ENCODE measurements at regions not wholly inside any gene's neighbourhood (a gene's known extent, or its start where the extent isn't known, plus 50 kb on each side); places are given as distances from the start of the nearest gene placed in this dataset.

- TF ChIP-seq, protein P1, sequence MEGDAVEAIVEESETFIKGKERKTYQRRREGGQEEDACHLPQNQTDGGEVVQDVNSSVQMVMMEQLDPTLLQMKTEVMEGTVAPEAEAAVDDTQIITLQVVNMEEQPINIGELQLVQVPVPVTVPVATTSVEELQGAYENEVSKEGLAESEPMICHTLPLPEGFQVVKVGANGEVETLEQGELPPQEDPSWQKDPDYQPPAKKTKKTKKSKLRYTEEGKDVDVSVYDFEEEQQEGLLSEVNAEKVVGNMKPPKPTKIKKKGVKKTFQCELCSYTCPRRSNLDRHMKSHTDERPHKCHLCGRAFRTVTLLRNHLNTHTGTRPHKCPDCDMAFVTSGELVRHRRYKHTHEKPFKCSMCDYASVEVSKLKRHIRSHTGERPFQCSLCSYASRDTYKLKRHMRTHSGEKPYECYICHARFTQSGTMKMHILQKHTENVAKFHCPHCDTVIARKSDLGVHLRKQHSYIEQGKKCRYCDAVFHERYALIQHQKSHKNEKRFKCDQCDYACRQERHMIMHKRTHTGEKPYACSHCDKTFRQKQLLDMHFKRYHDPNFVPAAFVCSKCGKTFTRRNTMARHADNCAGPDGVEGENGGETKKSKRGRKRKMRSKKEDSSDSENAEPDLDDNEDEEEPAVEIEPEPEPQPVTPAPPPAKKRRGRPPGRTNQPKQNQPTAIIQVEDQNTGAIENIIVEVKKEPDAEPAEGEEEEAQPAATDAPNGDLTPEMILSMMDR (IDR thresholded peaks at IDR 0.05; ENCODE audit: low read depth, low read length), result no peak
- TF ChIP-seq MYC (IDR thresholded peaks at IDR 0.05; ENCODE audit: low read depth, low read length) (no peak), MAX (IDR thresholded peaks at IDR 0.05; ENCODE audit: low read depth, low read length) (no peak), POLR2A (IDR thresholded peaks at IDR 0.05; ENCODE audit: extremely low read depth, insufficient read length) (no peak)
- no peak overlapping the region for H3K4me3 ChIP-seq (ENCODE audit: low read depth, low read length)
Observed at GRCh38 chr5:175261526-175261925, 182.5 kb downstream of the DRD1 start.

DNA sequence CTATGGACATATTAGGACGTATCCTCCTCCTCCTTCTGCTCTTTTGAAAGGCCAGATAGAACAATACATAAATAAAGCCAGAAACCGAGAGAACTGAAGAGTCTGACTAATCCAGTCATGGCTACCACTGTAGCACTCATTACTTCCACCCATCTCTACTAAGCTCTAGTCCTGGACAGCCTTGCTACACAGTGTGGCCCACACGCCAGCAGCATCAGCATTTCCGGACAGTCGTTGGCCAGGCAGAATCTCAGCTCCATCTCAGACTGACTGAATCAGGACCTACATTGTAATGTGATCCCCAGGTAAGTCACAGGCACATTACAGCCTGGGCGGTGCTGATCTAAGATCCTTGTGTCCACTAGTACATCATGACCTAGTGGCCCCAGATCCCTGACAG is 182.9 kb downstream of the DRD1 start:
- no peak for DNase-seq (ENCODE audit: low read depth)
- TF ChIP-seq MYC (IDR thresholded peaks at IDR 0.05; ENCODE audit: low read depth, low read length) (no peak), POLR2A (IDR thresholded peaks at IDR 0.05; ENCODE audit: extremely low read depth, insufficient read length) (no peak), MAX (IDR thresholded peaks at IDR 0.05; ENCODE audit: low read depth, low read length) (no peak)
- TF ChIP-seq, protein P1 (IDR thresholded peaks at IDR 0.05; ENCODE audit: low read depth, low read length), result no peak
- H3K4me3 ChIP-seq (ENCODE audit: low read depth, low read length), result no peak overlapping the region

More at GRCh38 chr5:175261526-175261925, 182.5 kb downstream of the DRD1 start:
- no peak for DNase-seq (ENCODE audit: low read depth)

DNA sequence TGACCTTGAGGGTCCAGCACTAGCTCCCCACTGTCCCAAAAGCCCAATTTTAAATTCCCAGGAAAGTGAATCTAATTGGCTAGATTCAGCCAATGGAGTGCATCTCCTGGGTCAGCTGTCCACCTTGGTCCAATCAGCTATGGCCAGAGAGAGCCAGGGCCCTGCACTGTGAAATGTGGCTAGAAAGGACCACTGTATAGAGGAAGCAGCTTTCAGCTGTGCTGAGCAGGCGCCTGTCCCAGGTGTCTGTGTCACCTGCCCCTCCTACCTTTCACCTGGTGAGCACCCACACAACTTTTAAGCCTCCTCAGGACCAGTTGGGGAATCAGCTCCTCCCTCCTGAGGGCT is 186.2 kb downstream of the DRD1 start:
- no peak overlapping the region for H3K4me3 ChIP-seq (ENCODE audit: low read depth, low read length)
- no peak for DNase-seq (ENCODE audit: low read depth)
- TF ChIP-seq POLR2A (IDR thresholded peaks at IDR 0.05; ENCODE audit: extremely low read depth, insufficient read length), result no peak
- TF ChIP-seq MYC (IDR thresholded peaks at IDR 0.05; ENCODE audit: low read depth, low read length), result no peak
- TF ChIP-seq, protein P1 (IDR thresholded peaks at IDR 0.05; ENCODE audit: low read depth, low read length), result no peak
- no peak for TF ChIP-seq MAX (IDR thresholded peaks at IDR 0.05; ENCODE audit: low read depth, low read length)

GRCh38 chr5:175257128-175257846 is 186.7 kb downstream of the DRD1 start:
- TF ChIP-seq, protein P1 (IDR thresholded peaks at IDR 0.05; ENCODE audit: low read depth, low read length), result no peak
- TF ChIP-seq POLR2A (IDR thresholded peaks at IDR 0.05; ENCODE audit: extremely low read depth, insufficient read length) (no peak), MYC (IDR thresholded peaks at IDR 0.05; ENCODE audit: low read depth, low read length) (no peak), MAX (IDR thresholded peaks at IDR 0.05; ENCODE audit: low read depth, low read length) (no peak)
- H3K4me3 ChIP-seq (ENCODE audit: low read depth, low read length), result no peak overlapping the region
- no peak for DNase-seq (ENCODE audit: low read depth)

- no peak overlapping the region for H3K4me3 ChIP-seq (ENCODE audit: low read depth, low read length)
- TF ChIP-seq POLR2A (IDR thresholded peaks at IDR 0.05; ENCODE audit: extremely low read depth, insufficient read length), result no peak
- TF ChIP-seq MAX (IDR thresholded peaks at IDR 0.05; ENCODE audit: low read depth, low read length), result no peak
- no peak for TF ChIP-seq MYC (IDR thresholded peaks at IDR 0.05; ENCODE audit: low read depth, low read length)
- TF ChIP-seq, protein P1 (IDR thresholded peaks at IDR 0.05; ENCODE audit: low read depth, low read length), result no peak
- no peak for DNase-seq (ENCODE audit: low read depth)
Observed at GRCh38 chr5:175254155-175254554, 189.8 kb downstream of the DRD1 start.

Measured in NB4 (cell line).